T-helper 9 cell (primary cell): ENCODE measurements at regions not wholly inside any gene's neighbourhood (a gene's known extent, or its start where the extent isn't known, plus 50 kb on each side); places are given as distances from the start of the nearest gene placed in this dataset.
"Not testable (repeated sequence)": the region's sequence is repeated elsewhere in the genome, so short reads cannot be mapped to it uniquely, and the experiment has no call there.

ENCODE experiments used
- DNase-seq: peaks from one replicate; pipeline ENCODE4 v3.0.0-alpha.2; 2020

- no peak for DNase-seq
Measured at GRCh38 chr19:29154163-29154562, 58.8 kb downstream of the UQCRFS1 start.

GRCh38 chr19:29145756-29146155 is 67.2 kb downstream of the UQCRFS1 start:
- no peak for DNase-seq

GRCh38 chr19:29143183-29143582 is 69.8 kb downstream of the UQCRFS1 start:
- no peak for DNase-seq

GRCh38 chr19:29139227-29139626 is 73.7 kb downstream of the UQCRFS1 start:
- DNase-seq: no peak

GRCh38 chr19:29138206-29138605 is 74.7 kb downstream of the UQCRFS1 start:
- not testable (repeated sequence) for DNase-seq

- no peak for DNase-seq
Measured at GRCh38 chr19:29131456-29131855, 81.5 kb downstream of the UQCRFS1 start.

- no peak for DNase-seq
Measured at GRCh38 chr19:29129148-29129547, 83.8 kb downstream of the UQCRFS1 start.

GRCh38 chr19:29128203-29128602 is 84.7 kb downstream of the UQCRFS1 start:
- DNase-seq: no peak

- DNase-seq: no peak
Measured at GRCh38 chr19:29122185-29122584, 90.8 kb downstream of the UQCRFS1 start.

GRCh38 chr19:29121684-29122083 is 91.3 kb downstream of the UQCRFS1 start:
- DNase-seq: no peak

- DNase-seq: no peak
Measured at GRCh38 chr19:29120466-29120865, 92.5 kb downstream of the UQCRFS1 start.

- no peak for DNase-seq
Measured at GRCh38 chr19:29119590-29119989, 93.4 kb downstream of the UQCRFS1 start.

GRCh38 chr19:29118389-29118788 is 94.6 kb downstream of the UQCRFS1 start:
- no peak for DNase-seq

GRCh38 chr19:29117926-29118325 is 95.0 kb downstream of the UQCRFS1 start:
- no peak for DNase-seq

- DNase-seq: no peak
Measured at GRCh38 chr19:29115181-29115580, 97.8 kb downstream of the UQCRFS1 start.

GRCh38 chr19:29113838-29114237 is 99.1 kb downstream of the UQCRFS1 start:
- DNase-seq: no peak

- no peak for DNase-seq
Measured at GRCh38 chr19:29111576-29111975, 101.4 kb downstream of the UQCRFS1 start.

GRCh38 chr19:29107831-29108230 is 105.1 kb downstream of the UQCRFS1 start:
- no peak for DNase-seq

- no peak for DNase-seq
Measured at GRCh38 chr19:29106346-29106885, 106.5 kb downstream of the UQCRFS1 start.

- no peak for DNase-seq
Measured at GRCh38 chr19:29105629-29106292, 107.2 kb downstream of the UQCRFS1 start.

GRCh38 chr19:29104605-29105241 is 108.2 kb downstream of the UQCRFS1 start:
- DNase-seq: no peak

- no peak for DNase-seq
Measured at GRCh38 chr19:29098863-29099481, 114.0 kb downstream of the UQCRFS1 start.

- no peak for DNase-seq
Measured at GRCh38 chr19:29098091-29098490, 114.9 kb downstream of the UQCRFS1 start.

GRCh38 chr19:29096896-29097295 is 116.1 kb downstream of the UQCRFS1 start:
- no peak for DNase-seq
